ENCODE measurements at regions not wholly inside any gene's neighbourhood (a gene's known extent, or its start where the extent isn't known, plus 50 kb on each side); places are given as distances from the start of the nearest gene placed in this dataset.

- no peak for TF ChIP-seq CTCF (conservative IDR thresholded peaks at IDR 0.05)
- no peak for TF ChIP-seq ZFX (IDR thresholded peaks at IDR 0.05)
These were observed 162.5 kb downstream of the DLL1 start for GRCh38 chr6:170128346-170128745.

All from C4-2B (cell line).